Endothelial cell of umbilical vein (primary cell): ENCODE measurements at regions not wholly inside any gene's neighbourhood (a gene's known extent, or its start where the extent isn't known, plus 50 kb on each side); places are given as distances from the start of the nearest gene placed in this dataset.

Experiments
- CTCF ChIP-seq, 2 donors: IDR thresholded peaks; 1 replicate in 1 of 2; 2 replicates in 1 of 2; pipeline ENCODE4 v1.5.1; 2011; ENCODE audit warnings: low read length in 2 of 2, mild to moderate bottlenecking in 2 of 2, moderate library complexity in 2 of 2, control low read depth in 1 of 2, inconsistent platforms in 1 of 2, low read depth in 1 of 2; ENCODE audit not compliant: insufficient read depth in 1 of 2; ENCODE audit errors: extremely low read depth in 1 of 2
- EZH2 ChIP-seq: IDR thresholded peaks from 2 replicates; pipeline ENCODE4 v1.6.1; 2012; ENCODE audit warnings: borderline replicate concordance, low read depth, mild to moderate bottlenecking, moderate library complexity, low read length, inconsistent platforms; ENCODE audit not compliant: severe bottlenecking
- FOS ChIP-seq: IDR thresholded peaks from 2 replicates; pipeline ENCODE4 v1.6.1; 2011; ENCODE audit warnings: mild to moderate bottlenecking, low read length, moderate library complexity, borderline replicate concordance; ENCODE audit not compliant: insufficient read depth
- MAX ChIP-seq: IDR thresholded peaks from 2 replicates; pipeline ENCODE4 v1.6.1; 2011; ENCODE audit not compliant: insufficient read depth, insufficient read length
- POLR2A ChIP-seq: IDR thresholded peaks from 2 replicates; pipeline ENCODE4 v1.6.1; 2012; ENCODE audit warnings: low read depth, mild to moderate bottlenecking, control low read depth, low read length
- POLR2AphosphoS5 ChIP-seq: IDR thresholded peaks from 2 replicates; pipeline ENCODE4 v1.6.1; 2012; ENCODE audit warnings: low read depth, mild to moderate bottlenecking, control low read depth, low read length, moderate library complexity; ENCODE audit not compliant: insufficient read depth

GRCh38 chr14:38583471-38583870, 327.6 kb upstream of the CLEC14A start:
- TF ChIP-seq EZH2 (no peak), CTCF (IDR thresholded peaks at IDR 0.05; ENCODE audit: extremely low read depth in 1 of 2, insufficient read depth in 1 of 2, low read depth in 1 of 2, low read length in 2 of 2) (no peak), POLR2A (no peak), MAX (no peak), POLR2AphosphoS5 (no peak), FOS (no peak)
